PC-3 (cell line): ENCODE measurements at regions not wholly inside any gene's neighbourhood (a gene's known extent, or its start where the extent isn't known, plus 50 kb on each side); places are given as distances from the start of the nearest gene placed in this dataset.

Experiments
- EZH2 ChIP-seq: fragments of 300-600 bp; sonication (generic); IDR thresholded peaks from one replicate; pipeline ENCODE4 v1.6.1; 2017; ENCODE audit warnings: antibody characterized with exemption, mild to moderate bottlenecking, low read length; ENCODE audit not compliant: unreplicated experiment
- EZH2phosphoT487 ChIP-seq: fragments of 300-600 bp; sonication (generic); IDR thresholded peaks from 2 replicates; pipeline ENCODE4 v1.6.1; 2018; ENCODE audit warnings: mild to moderate bottlenecking, antibody characterized with exemption, low read length, borderline replicate concordance
- TF ChIP-seq, protein P1 (sequence below): fragments of 300-600 bp; sonication (generic); conservative IDR thresholded peaks from 2 replicates; pipeline ENCODE4 v1.5.1; 2017; ENCODE audit warnings: antibody characterized with exemption, low read depth, mild to moderate bottlenecking, low read length

DNA sequence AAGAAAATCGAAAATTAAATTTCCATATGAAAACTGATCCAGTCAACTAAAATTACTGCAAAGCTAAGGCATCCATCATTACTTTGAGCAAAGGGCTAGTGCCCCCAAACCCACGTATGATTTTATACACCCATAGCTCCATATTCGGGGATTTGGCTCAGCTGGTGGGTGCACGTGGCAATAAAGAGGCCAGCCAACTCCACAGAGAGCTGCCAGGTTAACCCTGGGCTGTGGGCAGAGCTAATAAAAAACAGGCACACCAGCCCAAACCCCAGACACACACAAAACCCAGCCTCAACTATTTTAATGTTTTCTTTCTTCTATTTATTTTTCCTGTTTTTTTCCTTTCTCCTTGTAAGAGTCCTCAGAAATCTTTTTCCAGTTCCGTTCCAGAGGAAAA, 151.3 kb upstream of the SOX11 start:
- TF ChIP-seq, protein P1, sequence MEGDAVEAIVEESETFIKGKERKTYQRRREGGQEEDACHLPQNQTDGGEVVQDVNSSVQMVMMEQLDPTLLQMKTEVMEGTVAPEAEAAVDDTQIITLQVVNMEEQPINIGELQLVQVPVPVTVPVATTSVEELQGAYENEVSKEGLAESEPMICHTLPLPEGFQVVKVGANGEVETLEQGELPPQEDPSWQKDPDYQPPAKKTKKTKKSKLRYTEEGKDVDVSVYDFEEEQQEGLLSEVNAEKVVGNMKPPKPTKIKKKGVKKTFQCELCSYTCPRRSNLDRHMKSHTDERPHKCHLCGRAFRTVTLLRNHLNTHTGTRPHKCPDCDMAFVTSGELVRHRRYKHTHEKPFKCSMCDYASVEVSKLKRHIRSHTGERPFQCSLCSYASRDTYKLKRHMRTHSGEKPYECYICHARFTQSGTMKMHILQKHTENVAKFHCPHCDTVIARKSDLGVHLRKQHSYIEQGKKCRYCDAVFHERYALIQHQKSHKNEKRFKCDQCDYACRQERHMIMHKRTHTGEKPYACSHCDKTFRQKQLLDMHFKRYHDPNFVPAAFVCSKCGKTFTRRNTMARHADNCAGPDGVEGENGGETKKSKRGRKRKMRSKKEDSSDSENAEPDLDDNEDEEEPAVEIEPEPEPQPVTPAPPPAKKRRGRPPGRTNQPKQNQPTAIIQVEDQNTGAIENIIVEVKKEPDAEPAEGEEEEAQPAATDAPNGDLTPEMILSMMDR: no peak
- TF ChIP-seq EZH2: no peak
- TF ChIP-seq EZH2phosphoT487: no peak
